Panc1 (cell line): ENCODE measurements at regions not wholly inside any gene's neighbourhood (a gene's known extent, or its start where the extent isn't known, plus 50 kb on each side); places are given as distances from the start of the nearest gene placed in this dataset.

ENCODE experiments used
- CTCF ChIP-seq: fragments of 450-650 bp; IDR thresholded peaks from 2 replicates; pipeline ENCODE4 v1.5.1; 2017; ENCODE audit warnings: mild to moderate bottlenecking
- POLR2AphosphoS5 ChIP-seq: IDR thresholded peaks from 2 replicates; pipeline ENCODE4 v1.6.1; 2012; ENCODE audit warnings: mild to moderate bottlenecking, low read depth, low read length, moderate library complexity
- REST ChIP-seq, 2 experiments: IDR thresholded peaks; 2 replicates each; pipeline ENCODE4 v1.6.1; 2011 to 2012; ENCODE audit warnings: low read depth in 2 of 2, control low read depth in 1 of 2, low read length in 1 of 2, mild to moderate bottlenecking in 1 of 2, moderate library complexity in 1 of 2; ENCODE audit not compliant: insufficient read depth in 1 of 2
- SIN3A ChIP-seq: IDR thresholded peaks from 2 replicates; pipeline ENCODE4 v1.6.1; 2012; ENCODE audit warnings: low read depth, mild to moderate bottlenecking, low read length, moderate library complexity, borderline replicate concordance; ENCODE audit not compliant: insufficient read depth
- TCF7L2 ChIP-seq: IDR thresholded peaks from 2 replicates; pipeline ENCODE4 v1.6.1; 2011; ENCODE audit warnings: mild to moderate bottlenecking, low read depth, low read length, inconsistent platforms

- TF ChIP-seq CTCF: no peak
- no peak for TF ChIP-seq REST (IDR thresholded peaks at IDR 0.05; ENCODE audit: insufficient read depth in 1 of 2, low read depth in 2 of 2, low read length in 1 of 2)
- no peak for TF ChIP-seq SIN3A
- TF ChIP-seq POLR2AphosphoS5: no peak
- no peak for TF ChIP-seq TCF7L2
Measured at GRCh38 chr11:70859180-70859579, 393.2 kb downstream of the SHANK2 start.
